Testis (tissue), 2 donors: ENCODE measurements at regions not wholly inside any gene's neighbourhood (a gene's known extent, or its start where the extent isn't known, plus 50 kb on each side); places are given as distances from the start of the nearest gene placed in this dataset.
"Not testable (repeated sequence)": the region's sequence is repeated elsewhere in the genome, so short reads cannot be mapped to it uniquely, and the experiment has no call there.

Experiments
- DNase-seq: peaks from one replicate; pipeline ENCODE4 v3.0.0-alpha.2; 2019
- H3K27ac ChIP-seq, 2 donors: fragments of 200-600 bp; sonication (generic); one replicate each; pipeline ENCODE4 v1.5.1; 2019
- H3K27me3 ChIP-seq: fragments of 200-600 bp; sonication (generic); one replicate; pipeline ENCODE4 v1.5.1; 2019
- H3K36me3 ChIP-seq: fragments of 200-600 bp; sonication (generic); one replicate; pipeline ENCODE4 v1.5.1; 2017; ENCODE audit warnings: low read depth; ENCODE audit errors: missing control alignments
- H3K4me1 ChIP-seq: fragments of 200-600 bp; sonication (generic); one replicate; pipeline ENCODE4 v1.5.1; 2019
- H3K4me3 ChIP-seq, 2 donors: fragments of 200-600 bp; sonication (generic); one replicate each; pipeline ENCODE4 v1.5.1; 2017 to 2019
- H3K9me3 ChIP-seq: fragments of 200-600 bp; sonication (generic); one replicate; pipeline ENCODE4 v1.5.1; 2017
- POLR2A ChIP-seq: fragments of 450-650 bp; IDR thresholded peaks from one replicate; pipeline ENCODE4 v1.6.1; 2017; ENCODE audit warnings: antibody characterized with exemption, mild to moderate bottlenecking, moderate library complexity
- WGBS, 2 donors: methylation state at CpG; one replicate each; pipeline ENCODE4 v1.1.5; 2018; 5-methylcytosine and 5-hydroxymethylcytosine counted together
- intact Hi-C: fragments of 100-400 bp; cut with DNase I; formaldehyde crosslinking; loops from one replicate; pipeline ENCODE4 v1.15.1; 2023; ENCODE audit warnings: low total_unique reads
- TF ChIP-seq, protein P1 (sequence below), 3 experiments: fragments of 450-650 bp in 2 of 3; fragments of 200-600 bp in 1 of 3; sonication (generic) in 1 of 3; IDR thresholded peaks; one replicate each; pipeline ENCODE4 v1.5.1; 2016 to 2019; ENCODE audit warnings: antibody characterized with exemption in 3 of 3, mild to moderate bottlenecking in 2 of 3, moderate library complexity in 1 of 3

DNA sequence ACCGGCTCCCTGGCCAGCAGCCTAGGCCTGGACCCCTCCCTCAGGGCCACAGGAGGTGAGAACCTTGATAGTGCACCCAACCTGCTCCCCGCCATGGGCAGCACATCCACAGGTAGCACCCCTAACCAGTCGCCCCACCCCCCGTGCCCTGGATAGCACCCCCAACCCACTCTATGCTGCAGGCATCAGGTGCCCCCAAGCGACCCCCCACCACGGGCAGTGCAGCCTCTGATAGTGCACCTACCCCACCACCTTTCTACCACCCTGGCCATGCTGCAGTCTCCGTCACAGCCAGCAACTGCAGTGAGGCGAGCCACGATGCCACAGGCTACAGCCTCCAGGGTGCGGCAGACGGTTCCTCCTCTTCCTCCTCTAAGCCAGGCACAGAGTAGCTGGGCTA is 55.6 kb downstream of the SOWAHC start:
- 89 to 92% methylated on average over 8 to 11 of the region's 11 CpGs for WGBS, 2 donors
- no peaks in the 10 kb centered on the region for H3K27me3 ChIP-seq
- no peaks in the 10 kb centered on the region for H3K9me3 ChIP-seq
- DNase-seq = no peak
- H3K4me3 ChIP-seq = no peak overlapping the region
- TF ChIP-seq, protein P1, sequence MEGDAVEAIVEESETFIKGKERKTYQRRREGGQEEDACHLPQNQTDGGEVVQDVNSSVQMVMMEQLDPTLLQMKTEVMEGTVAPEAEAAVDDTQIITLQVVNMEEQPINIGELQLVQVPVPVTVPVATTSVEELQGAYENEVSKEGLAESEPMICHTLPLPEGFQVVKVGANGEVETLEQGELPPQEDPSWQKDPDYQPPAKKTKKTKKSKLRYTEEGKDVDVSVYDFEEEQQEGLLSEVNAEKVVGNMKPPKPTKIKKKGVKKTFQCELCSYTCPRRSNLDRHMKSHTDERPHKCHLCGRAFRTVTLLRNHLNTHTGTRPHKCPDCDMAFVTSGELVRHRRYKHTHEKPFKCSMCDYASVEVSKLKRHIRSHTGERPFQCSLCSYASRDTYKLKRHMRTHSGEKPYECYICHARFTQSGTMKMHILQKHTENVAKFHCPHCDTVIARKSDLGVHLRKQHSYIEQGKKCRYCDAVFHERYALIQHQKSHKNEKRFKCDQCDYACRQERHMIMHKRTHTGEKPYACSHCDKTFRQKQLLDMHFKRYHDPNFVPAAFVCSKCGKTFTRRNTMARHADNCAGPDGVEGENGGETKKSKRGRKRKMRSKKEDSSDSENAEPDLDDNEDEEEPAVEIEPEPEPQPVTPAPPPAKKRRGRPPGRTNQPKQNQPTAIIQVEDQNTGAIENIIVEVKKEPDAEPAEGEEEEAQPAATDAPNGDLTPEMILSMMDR (IDR thresholded peaks at IDR 0.05) = no peak
- H3K36me3 ChIP-seq = no peaks in the 10 kb centered on the region
- intact Hi-C loops = no loop called here
- no peak overlapping the region for H3K27ac ChIP-seq
- H3K4me1 ChIP-seq = no peaks in the 10 kb centered on the region

DNA sequence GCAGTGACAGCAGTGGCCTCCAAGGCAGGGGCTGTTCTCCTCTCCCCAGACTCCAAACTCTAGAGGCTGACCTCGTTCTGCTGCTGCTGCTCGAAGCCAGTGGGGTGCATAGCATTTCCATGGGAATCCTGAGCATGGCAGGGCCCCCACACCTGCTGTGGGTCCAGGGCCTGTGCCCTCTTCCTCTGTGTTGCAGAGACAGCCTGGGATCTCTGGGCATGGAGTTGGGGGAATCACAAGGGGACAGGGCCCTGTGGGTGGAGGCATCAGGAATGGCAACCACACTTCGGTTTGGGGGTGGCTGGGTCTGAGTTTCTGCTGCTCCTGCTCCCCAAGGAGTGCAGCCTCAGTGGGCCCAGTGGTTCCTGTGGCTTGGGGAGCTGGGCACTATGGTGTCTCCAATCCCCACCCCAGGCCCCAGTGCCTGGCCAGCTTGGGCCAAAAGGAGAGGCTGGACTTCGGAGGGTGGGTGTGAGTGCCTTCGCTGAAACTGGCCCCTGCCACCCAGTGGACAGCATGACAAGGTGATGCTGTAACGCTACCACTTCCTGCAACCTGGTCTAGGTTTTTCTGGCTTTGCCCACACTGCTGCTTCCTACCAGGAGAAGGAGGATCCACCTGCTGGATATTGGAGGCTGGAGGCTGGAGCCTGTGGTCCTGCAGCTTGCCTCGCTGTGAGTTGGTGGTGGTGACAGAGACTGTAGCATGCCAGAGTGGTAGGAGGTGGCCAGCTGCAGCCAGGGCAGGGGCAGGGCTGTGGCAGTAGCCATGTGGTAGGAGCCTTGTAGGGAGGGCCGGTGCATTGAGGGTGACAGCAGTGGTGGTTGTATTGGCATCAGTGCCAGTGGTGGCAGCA is 56.6 kb downstream of the SOWAHC start:
- TF ChIP-seq POLR2A = no peak
- no peaks in the 10 kb centered on the region for H3K36me3 ChIP-seq
- no peak overlapping the region for H3K4me3 ChIP-seq
- no peaks in the 10 kb centered on the region for H3K4me1 ChIP-seq
- whole genome bisulfite sequencing, 2 donors = 94 to 100% methylated on average over 6 to 7 of the region's 8 CpGs
- no peak for DNase-seq
- intact Hi-C loops = no loop called here
- no peaks in the 10 kb centered on the region for H3K9me3 ChIP-seq
- no peaks in the 10 kb centered on the region for H3K27me3 ChIP-seq
- no peak overlapping the region for H3K27ac ChIP-seq

DNA sequence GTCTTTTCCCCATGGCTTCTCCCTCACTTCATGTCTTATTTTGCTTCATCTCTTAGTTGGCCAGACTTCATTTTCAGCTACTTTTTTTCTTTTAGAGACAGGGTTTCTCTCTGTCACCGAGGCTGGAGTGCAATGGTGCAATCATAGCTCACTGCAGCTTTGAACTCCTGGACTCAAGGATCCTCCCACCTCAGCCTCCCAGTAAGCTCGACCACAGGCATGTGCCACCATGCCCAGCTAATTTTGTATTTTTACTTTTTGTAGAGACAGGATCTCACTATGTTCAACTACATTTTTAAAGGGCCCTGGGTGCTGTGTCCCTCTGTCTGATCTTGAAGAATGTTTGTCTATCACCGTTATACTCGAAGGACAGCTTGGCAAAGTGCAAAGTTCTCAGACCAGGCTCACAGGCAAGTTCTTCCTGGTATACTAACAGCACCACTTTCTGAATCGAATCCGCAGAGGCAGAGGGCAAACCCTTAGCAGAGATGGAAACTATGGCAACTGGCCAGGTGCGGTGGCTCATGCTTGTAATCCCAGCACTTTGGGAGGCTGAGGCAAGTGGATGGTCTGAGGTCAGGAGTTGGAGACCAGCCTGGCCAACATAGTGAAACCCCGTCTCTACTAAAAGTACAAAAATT is 60.9 kb downstream of the SOWAHC start:
- Histone ChIP-seq H3K4me1 (no peaks in the 10 kb centered on the region), H3K36me3 (no peaks in the 10 kb centered on the region), H3K27me3 (no peaks in the 10 kb centered on the region), H3K9me3 (no peaks in the 10 kb centered on the region), H3K27ac (no peak overlapping the region), H3K4me3 (no peak overlapping the region)
- TF ChIP-seq, protein P1 (IDR thresholded peaks at IDR 0.05) = no peak
- TF ChIP-seq POLR2A = no peak
- intact Hi-C loops = no loop called here
- DNase-seq = no peak
- 89 to 92% methylated on average over 8 of the region's 8 CpGs for WGBS, 2 donors

DNA sequence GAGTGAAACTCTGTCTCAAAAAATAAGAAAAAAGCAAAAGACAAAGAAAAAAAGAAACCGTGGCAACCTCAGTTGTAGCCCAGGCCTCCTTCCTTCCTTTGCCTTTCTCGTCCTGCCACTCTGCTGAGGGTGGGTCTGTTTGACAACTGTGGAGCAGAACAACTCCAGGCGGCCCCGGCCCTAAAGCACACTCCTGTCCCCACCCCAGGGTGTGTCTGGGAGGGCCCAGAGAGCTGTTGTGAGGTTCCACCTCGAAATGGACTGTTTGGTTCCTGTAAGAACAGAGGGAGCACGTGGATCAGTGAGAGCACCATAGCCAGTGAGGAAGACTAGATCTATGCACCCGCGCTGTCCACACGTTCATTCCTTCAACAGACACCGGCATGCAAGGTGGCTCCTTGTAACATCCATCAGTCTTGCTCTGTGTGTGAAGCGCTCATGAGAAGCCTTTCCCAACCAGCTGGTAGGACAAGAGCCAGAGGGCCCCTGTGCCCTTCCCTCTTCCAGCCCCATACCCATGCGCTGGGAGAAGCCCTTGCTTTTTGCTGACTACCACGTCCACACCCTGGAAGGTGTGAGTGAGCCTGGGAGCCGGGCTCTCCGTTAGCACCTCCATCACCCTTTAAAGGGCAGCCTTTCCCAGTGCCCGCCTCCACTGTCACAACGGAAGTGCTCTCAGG is 61.6 kb downstream of the SOWAHC start:
- Histone ChIP-seq H3K4me3 (no peak overlapping the region), H3K9me3 (no peaks in the 10 kb centered on the region), H3K36me3 (no peaks in the 10 kb centered on the region), H3K4me1 (no peaks in the 10 kb centered on the region), H3K27me3 (no peaks in the 10 kb centered on the region), H3K27ac (no peak overlapping the region)
- DNase-seq = no peak
- WGBS, 2 donors = 85 to 92% methylated on average over 7 to 15 of the region's 17 CpGs
- TF ChIP-seq, protein P1 (IDR thresholded peaks at IDR 0.05) = no peak
- TF ChIP-seq POLR2A = no peak
- intact Hi-C loops = no loop called here

DNA sequence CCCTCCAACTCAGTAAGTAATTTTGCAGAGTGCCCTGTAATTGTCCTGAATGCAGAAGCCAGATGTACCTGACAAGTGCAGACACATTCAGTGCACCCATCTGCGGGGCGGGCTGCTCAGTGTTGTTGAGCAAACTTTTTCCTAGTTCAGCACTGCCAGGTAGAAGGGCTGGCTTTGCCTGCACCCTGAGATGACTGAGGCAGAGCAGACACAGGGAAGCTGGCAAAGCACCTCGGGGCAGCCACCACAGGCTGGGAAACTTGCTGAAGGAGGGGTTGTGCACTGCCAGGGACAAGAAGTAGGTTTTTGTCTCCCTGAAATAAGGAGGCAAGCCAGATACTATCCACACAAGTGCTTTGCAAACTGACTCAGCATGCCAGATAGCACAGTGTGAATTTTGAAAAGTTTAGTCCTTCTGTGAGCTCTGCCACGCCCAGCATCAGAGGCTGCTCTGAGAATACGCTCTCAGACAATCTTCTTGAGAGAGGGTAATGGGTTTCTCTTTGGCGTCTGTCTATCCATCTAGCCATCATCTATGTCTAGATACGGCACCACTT is 62.3 kb downstream of the SOWAHC start:
- Histone ChIP-seq H3K9me3 (no peaks in the 10 kb centered on the region), H3K27ac (no peak overlapping the region), H3K4me1 (no peaks in the 10 kb centered on the region), H3K36me3 (no peaks in the 10 kb centered on the region), H3K4me3 (no peak overlapping the region), H3K27me3 (no peaks in the 10 kb centered on the region)
- intact Hi-C loops = no loop called here
- DNase-seq = no peak
- 82 to 86% methylated on average over 7 of the region's 7 CpGs for WGBS, 2 donors
- no peak for TF ChIP-seq POLR2A
- TF ChIP-seq, protein P1 (IDR thresholded peaks at IDR 0.05) = no peak

DNA sequence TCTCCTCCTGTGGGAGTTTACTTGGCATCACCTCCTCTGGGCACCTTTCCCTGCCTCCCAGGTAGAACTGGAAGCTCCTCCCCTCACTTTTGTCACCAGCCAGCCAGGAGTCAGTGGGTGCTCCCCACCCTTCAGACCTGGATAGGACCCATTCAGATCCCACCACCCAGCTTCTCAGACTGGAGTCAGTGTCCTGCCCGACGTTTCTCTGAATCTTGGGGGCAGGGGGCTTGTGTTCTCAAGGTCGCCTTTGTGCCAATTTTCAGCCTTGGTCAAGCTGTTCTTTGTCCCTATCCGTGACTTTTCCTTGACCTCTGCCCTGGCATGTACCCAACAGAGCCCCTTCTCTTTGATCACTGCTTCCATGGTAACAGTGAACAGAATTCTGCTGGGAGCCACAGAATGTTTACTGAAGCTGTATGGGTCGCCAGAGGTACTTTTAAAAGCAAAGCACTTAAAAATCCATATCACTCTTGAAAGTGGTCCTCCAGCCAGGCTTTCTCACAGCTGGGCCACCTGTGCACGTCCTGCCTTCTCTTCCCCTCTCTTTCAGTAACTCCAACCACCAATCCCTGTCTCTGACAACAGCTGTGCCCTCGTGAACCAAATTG is 63.1 kb downstream of the SOWAHC start:
- 61 to 68% methylated on average over 5 to 7 of the region's 7 CpGs for WGBS, 2 donors
- H3K36me3 ChIP-seq, H3K4me3 ChIP-seq, DNase-seq, H3K4me1 ChIP-seq, intact Hi-C loops, H3K27ac ChIP-seq, H3K27me3 ChIP-seq, H3K9me3 ChIP-seq: not testable (repeated sequence)
